ENCODE measurements at regions not wholly inside any gene's neighbourhood (a gene's known extent, or its start where the extent isn't known, plus 50 kb on each side); places are given as distances from the start of the nearest gene placed in this dataset.
"Not testable (repeated sequence)": the region's sequence is repeated elsewhere in the genome, so short reads cannot be mapped to it uniquely, and the experiment has no call there.

GRCh38 chr3:164794099-164794498, 284.2 kb downstream of the SI start:
- Histone ChIP-seq H3K9me3 (no peaks in the 10 kb centered on the region), H3K36me3 (no peaks in the 10 kb centered on the region), H3K4me3 (no peak overlapping the region), H3K27me3 (no peaks in the 10 kb centered on the region; the same call in 1 of the 2 replicates)
- no peak for DNase-seq

DNA sequence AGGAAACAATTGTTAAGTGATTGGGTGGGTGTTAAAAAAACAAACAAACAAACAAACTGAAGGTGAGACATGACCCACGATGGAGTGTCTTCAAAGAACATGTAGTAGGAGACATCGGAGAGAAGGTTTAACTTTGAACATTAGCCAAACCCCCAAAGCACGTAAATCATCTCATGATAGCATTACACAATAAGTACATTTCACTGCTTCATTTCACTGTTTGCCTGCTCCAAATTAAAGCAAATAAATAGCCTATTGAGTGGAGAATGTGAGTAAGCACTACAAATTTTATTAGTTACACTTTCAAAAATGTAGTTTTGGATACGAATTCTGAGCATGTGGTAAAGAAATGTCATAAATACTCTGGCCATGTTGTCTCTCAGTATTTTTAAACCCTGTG, 287.0 kb downstream of the SI start:
- Histone ChIP-seq H3K4me3 (no peak overlapping the region), H3K27me3 (no peaks in the 10 kb centered on the region; the same call in 1 of the 2 replicates), H3K9me3 (no peaks in the 10 kb centered on the region), H3K36me3 (no peaks in the 10 kb centered on the region)
- DNase-seq: no peak

- H3K4me3 ChIP-seq, H3K27me3 ChIP-seq, H3K36me3 ChIP-seq, H3K9me3 ChIP-seq, DNase-seq: not testable (repeated sequence)
Observed at GRCh38 chr3:164784407-164784806, 293.9 kb downstream of the SI start.

GRCh38 chr3:164781755-164782154, 296.5 kb downstream of the SI start:
- Histone ChIP-seq H3K27me3 (no peaks in the 10 kb centered on the region), H3K4me3 (no peak overlapping the region), H3K9me3 (no peaks in the 10 kb centered on the region), H3K36me3 (no peaks in the 10 kb centered on the region)
- no peak for DNase-seq

- Histone ChIP-seq H3K9me3 (no peaks in the 10 kb centered on the region), H3K4me3 (no peak overlapping the region), H3K27me3 (no peaks in the 10 kb centered on the region), H3K36me3 (no peaks in the 10 kb centered on the region)
- no peak for DNase-seq
Observed at GRCh38 chr3:164779816-164780215, 298.5 kb downstream of the SI start.

GRCh38 chr3:164752812-164753211, 325.5 kb downstream of the SI start:
- no peak overlapping the region for H3K4me3 ChIP-seq
- no peaks in the 10 kb centered on the region for H3K27me3 ChIP-seq
- no peaks in the 10 kb centered on the region for H3K36me3 ChIP-seq
- DNase-seq: no peak
- no peaks in the 10 kb centered on the region for H3K9me3 ChIP-seq

DNA sequence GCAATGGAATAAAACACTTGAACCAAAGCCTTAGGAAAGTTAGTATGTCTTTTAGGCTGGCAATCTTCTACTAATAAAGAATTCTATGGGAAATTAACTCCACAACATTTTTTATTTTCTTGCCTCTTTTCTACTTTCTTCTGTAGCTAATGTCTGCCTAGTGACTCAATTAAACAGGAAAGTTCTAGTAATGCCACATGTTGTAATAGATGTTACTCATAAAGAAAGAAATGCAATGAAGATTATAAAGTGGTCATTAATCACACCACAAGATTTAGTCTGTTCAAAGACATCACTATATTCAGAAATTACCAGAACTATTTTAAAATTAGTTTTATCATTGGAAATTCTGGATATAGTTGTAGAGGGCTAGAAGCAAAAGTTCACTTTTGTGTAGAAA, 329.7 kb downstream of the SI start:
- no peak for DNase-seq
- Histone ChIP-seq H3K36me3 (no peaks in the 10 kb centered on the region), H3K27me3 (no peaks in the 10 kb centered on the region), H3K4me3 (no peak overlapping the region), H3K9me3 (no peaks in the 10 kb centered on the region)

- H3K27me3 ChIP-seq: no peaks in the 10 kb centered on the region
- H3K9me3 ChIP-seq: no peaks in the 10 kb centered on the region
- no peak overlapping the region for H3K4me3 ChIP-seq
- no peak for DNase-seq
- no peaks in the 10 kb centered on the region for H3K36me3 ChIP-seq
Observed at GRCh38 chr3:164741869-164742268, 336.4 kb downstream of the SI start.

DNA sequence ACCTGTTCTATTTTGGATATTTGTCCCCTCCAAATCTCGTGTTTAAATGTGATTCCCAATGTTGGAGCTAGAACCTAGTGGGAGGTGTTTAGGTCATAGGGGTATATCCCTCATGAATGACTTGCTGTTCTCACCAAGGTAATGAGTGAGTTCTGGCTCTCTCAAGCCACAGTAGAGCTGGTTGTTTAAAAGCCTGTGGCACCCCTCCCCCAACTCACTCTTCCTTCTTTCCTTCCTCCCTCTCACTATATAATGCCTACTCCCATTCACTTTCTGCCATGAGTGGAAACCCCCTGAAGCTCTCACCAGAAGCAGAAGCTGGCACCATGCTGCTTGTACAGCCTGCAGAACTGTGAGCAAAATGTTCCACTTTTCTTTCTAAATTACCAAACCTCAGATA, 341.1 kb downstream of the SI start:
- DNase-seq: no peak
- Histone ChIP-seq H3K36me3 (no peaks in the 10 kb centered on the region), H3K9me3 (no peaks in the 10 kb centered on the region), H3K4me3 (no peak overlapping the region), H3K27me3 (no peaks in the 10 kb centered on the region)

GRCh38 chr3:164732166-164732565, 346.1 kb downstream of the SI start:
- no peaks in the 10 kb centered on the region for H3K36me3 ChIP-seq
- no peak overlapping the region for H3K4me3 ChIP-seq
- no peak for DNase-seq
- H3K9me3 ChIP-seq: no peaks in the 10 kb centered on the region
- no peaks in the 10 kb centered on the region; the same call in 1 of the 2 replicates for H3K27me3 ChIP-seq

DNA sequence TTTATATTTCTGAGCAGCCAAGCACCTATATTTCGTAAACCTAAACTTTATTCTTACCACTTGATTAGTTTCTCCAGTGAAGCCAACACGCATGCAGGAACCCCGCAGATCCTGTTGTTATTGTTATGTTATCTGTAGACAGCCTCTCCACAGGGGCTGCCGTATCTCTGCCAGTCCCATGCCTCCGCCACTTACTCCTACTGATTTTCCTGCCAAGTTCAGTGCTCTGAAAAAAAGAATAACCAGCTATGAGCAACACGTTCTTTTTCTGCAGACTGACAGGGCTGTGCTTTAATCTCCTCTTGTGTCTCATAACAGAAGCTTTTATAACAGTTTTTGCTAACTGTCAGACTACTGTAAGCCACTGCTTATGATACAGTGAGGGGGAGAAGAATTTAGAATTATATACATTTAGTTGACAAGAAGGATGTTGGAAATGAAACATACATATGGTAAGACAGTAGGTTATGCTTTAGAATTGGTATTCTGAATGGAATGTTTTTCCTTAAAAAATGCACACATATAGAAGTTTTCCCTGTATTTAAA, 347.4 kb downstream of the SI start:
- peak; percentile 43 for DNase-seq
- H3K27me3 ChIP-seq: no peaks in the 10 kb centered on the region; the same call in 1 of the 2 replicates
- no peaks in the 10 kb centered on the region for H3K36me3 ChIP-seq

GRCh38 chr3:164723396-164723795, 354.9 kb downstream of the SI start:
- no peak for DNase-seq
- Histone ChIP-seq H3K36me3 (no peaks in the 10 kb centered on the region), H3K27me3 (no peaks in the 10 kb centered on the region), H3K4me3 (no peak overlapping the region), H3K9me3 (no peaks in the 10 kb centered on the region)

More for the DNA sequence above, 347.4 kb downstream of the SI start:
- Histone ChIP-seq H3K4me3 (no peak overlapping the region), H3K9me3 (no peaks in the 10 kb centered on the region)

GRCh38 chr3:164702808-164703207, 375.5 kb downstream of the SI start:
- H3K27me3 ChIP-seq, DNase-seq, H3K4me3 ChIP-seq, H3K9me3 ChIP-seq, H3K36me3 ChIP-seq: not testable (repeated sequence)

- Histone ChIP-seq H3K9me3 (no peaks in the 10 kb centered on the region), H3K27me3 (no peaks in the 10 kb centered on the region), H3K4me3 (no peak overlapping the region), H3K36me3 (no peaks in the 10 kb centered on the region)
- DNase-seq: no peak
Observed at GRCh38 chr3:164687902-164688301, 390.4 kb downstream of the SI start.

GRCh38 chr3:164687211-164687610, 391.1 kb downstream of the SI start:
- no peak overlapping the region for H3K4me3 ChIP-seq
- H3K27me3 ChIP-seq: no peaks in the 10 kb centered on the region

DNA sequence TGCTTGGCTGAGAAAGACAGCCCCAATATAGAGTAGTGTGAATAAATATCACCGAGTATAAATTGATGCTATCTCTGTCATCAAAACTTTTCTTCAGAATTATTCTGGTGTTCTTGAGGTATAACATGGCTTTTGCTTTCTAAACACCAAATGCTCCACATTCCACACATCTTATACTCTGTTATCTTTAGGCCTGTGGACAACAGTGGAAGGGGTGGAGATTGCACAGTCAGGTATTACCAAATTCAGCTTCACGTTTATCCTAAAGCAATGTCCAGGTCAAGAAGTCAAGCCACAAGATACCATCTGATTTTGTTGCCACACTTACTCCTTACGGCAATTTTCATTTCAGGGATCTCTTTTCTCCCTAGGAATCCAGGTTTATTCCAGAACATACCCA, 394.8 kb downstream of the SI start:
- no peaks in the 10 kb centered on the region for H3K36me3 ChIP-seq
- H3K27me3 ChIP-seq: no peaks in the 10 kb centered on the region
- no peak for DNase-seq
- no peak overlapping the region for H3K4me3 ChIP-seq
- no peaks in the 10 kb centered on the region for H3K9me3 ChIP-seq

More at GRCh38 chr3:164687211-164687610, 391.1 kb downstream of the SI start:
- DNase-seq: no peak
- H3K36me3 ChIP-seq: no peaks in the 10 kb centered on the region
- no peaks in the 10 kb centered on the region for H3K9me3 ChIP-seq

DNA sequence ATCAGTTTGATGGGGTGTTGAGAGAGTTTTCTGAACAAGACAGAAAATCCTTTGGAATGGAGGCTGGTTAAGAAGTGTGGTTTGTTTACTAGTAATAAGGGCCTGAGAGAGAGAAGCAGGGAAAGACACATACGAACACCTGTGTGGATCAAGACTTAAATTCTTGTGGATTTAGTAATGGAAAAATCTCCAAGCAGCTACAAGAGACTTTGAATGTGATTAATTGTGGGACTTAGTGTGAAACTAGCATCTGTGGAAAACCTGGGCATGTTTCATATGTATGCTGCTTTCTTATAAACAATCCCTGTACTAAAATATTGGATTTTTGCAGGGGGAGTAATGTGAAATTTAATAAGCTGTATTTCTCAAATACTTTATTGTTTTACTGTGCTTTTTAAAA, 399.1 kb downstream of the SI start:
- no peak for DNase-seq
- no peak overlapping the region for H3K4me3 ChIP-seq
- H3K27me3 ChIP-seq: no peaks in the 10 kb centered on the region
- H3K36me3 ChIP-seq: no peaks in the 10 kb centered on the region
- H3K9me3 ChIP-seq: no peaks in the 10 kb centered on the region

DNA sequence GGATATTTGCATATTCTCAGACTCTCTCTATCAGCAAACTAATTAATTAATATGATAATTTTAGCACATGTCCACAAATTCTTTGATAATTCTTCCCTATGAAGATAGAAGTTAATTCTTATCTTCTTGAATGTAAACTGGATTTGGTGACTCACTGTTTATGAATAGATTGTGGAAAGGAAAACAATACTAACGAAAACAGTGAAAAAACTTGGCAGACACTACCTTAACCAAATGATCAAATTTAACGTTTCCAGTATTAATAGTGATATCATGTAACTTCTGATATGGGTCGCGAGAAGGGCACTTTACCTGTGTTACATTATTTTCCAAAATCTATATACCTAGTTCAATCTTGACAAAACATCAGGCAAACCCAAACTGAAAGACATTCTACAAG, 401.0 kb downstream of the SI start:
- Histone ChIP-seq H3K4me3 (no peak overlapping the region), H3K27me3 (no peaks in the 10 kb centered on the region), H3K9me3 (no peaks in the 10 kb centered on the region), H3K36me3 (no peaks in the 10 kb centered on the region)
- DNase-seq: no peak

GRCh38 chr3:164673738-164674137, 404.6 kb downstream of the SI start:
- no peaks in the 10 kb centered on the region for H3K9me3 ChIP-seq
- H3K27me3 ChIP-seq: no peaks in the 10 kb centered on the region
- no peaks in the 10 kb centered on the region for H3K36me3 ChIP-seq
- no peak for DNase-seq
- H3K4me3 ChIP-seq: no peak overlapping the region

All from MG63 (cell line).